ENCODE measurements at regions not wholly inside any gene's neighbourhood (a gene's known extent, or its start where the extent isn't known, plus 50 kb on each side); places are given as distances from the start of the nearest gene placed in this dataset.

GRCh38 chr6:11411593-11411992, 126.0 kb upstream of the TMEM170B start:
- Histone ChIP-seq H3K4me3 (no peak overlapping the region), H3K27ac (peak overlapping the region in 1 of 2 donors; percentile 60), H3K27me3 (no peaks in the 10 kb centered on the region), H3K36me3 (no peaks in the 10 kb centered on the region), H3K4me1 (peaks cover 0 to 15% of the 10 kb centered on the region in 2 donors), H3K9me3 (no peaks in the 10 kb centered on the region)
- no peak for DNase-seq (ENCODE audit: low spot score)
- TF ChIP-seq CTCF (IDR thresholded peaks at IDR 0.05): no peak

- H3K4me1 ChIP-seq: peaks cover 0 to 15% of the 10 kb centered on the region in 2 donors
- H3K4me3 ChIP-seq: no peak overlapping the region
Measured at GRCh38 chr6:11410539-11411307, 126.8 kb upstream of the TMEM170B start.

GRCh38 chr6:11409371-11409770, 128.2 kb upstream of the TMEM170B start:
- Histone ChIP-seq H3K4me3 (no peak overlapping the region), H3K36me3 (no peaks in the 10 kb centered on the region), H3K27ac (no peak overlapping the region), H3K27me3 (no peaks in the 10 kb centered on the region), H3K4me1 (peaks cover 0 to 15% of the 10 kb centered on the region in 2 donors), H3K9me3 (no peaks in the 10 kb centered on the region)
- no peak for TF ChIP-seq CTCF (IDR thresholded peaks at IDR 0.05)
- no peak for DNase-seq (ENCODE audit: low spot score)

More at GRCh38 chr6:11410539-11411307, 126.8 kb upstream of the TMEM170B start:
- peak overlapping the region in 1 of 2 donors; percentile 4 for H3K27ac ChIP-seq
- no peak for TF ChIP-seq CTCF (IDR thresholded peaks at IDR 0.05)
- no peak for DNase-seq (ENCODE audit: low spot score)
- H3K36me3 ChIP-seq: no peaks in the 10 kb centered on the region
- H3K27me3 ChIP-seq: no peaks in the 10 kb centered on the region
- H3K9me3 ChIP-seq: no peaks in the 10 kb centered on the region

- Histone ChIP-seq H3K9me3 (no peaks in the 10 kb centered on the region), H3K4me3 (no peak overlapping the region), H3K36me3 (no peaks in the 10 kb centered on the region), H3K4me1 (peaks cover 0 to 10% of the 10 kb centered on the region in 2 donors), H3K27me3 (no peaks in the 10 kb centered on the region), H3K27ac (no peak overlapping the region)
- TF ChIP-seq CTCF (IDR thresholded peaks at IDR 0.05): no peak
- DNase-seq (ENCODE audit: low spot score): no peak
Measured at GRCh38 chr6:11407414-11407813, 130.1 kb upstream of the TMEM170B start.

- no peak for DNase-seq (ENCODE audit: low spot score)
- no peak overlapping the region for H3K27ac ChIP-seq
Measured at GRCh38 chr6:11404838-11405237, 132.7 kb upstream of the TMEM170B start.

More at GRCh38 chr6:11404838-11405237, 132.7 kb upstream of the TMEM170B start:
- Histone ChIP-seq H3K4me3 (no peak overlapping the region), H3K36me3 (no peaks in the 10 kb centered on the region), H3K4me1 (no peaks in the 10 kb centered on the region), H3K9me3 (no peaks in the 10 kb centered on the region), H3K27me3 (no peaks in the 10 kb centered on the region)
- TF ChIP-seq CTCF (IDR thresholded peaks at IDR 0.05): no peak

Measured in right atrium auricular region (tissue), 2 donors.